ENCODE measurements at regions not wholly inside any gene's neighbourhood (a gene's known extent, or its start where the extent isn't known, plus 50 kb on each side); places are given as distances from the start of the nearest gene placed in this dataset.
A peak's percentile ranks its signal among the peaks of the same experiment; 100 is the strongest.

- TF ChIP-seq ZFX (CRISPR knock-in tag; IDR thresholded peaks at IDR 0.05; ENCODE audit: low read depth) (peak; percentile 28; the same call in 1 of the 2 replicates), ZNF761 (CRISPR knock-in tag; conservative IDR thresholded peaks at IDR 0.05) (no peak), CENPT (CRISPR knock-in tag; IDR thresholded peaks at IDR 0.05; ENCODE audit: low read depth) (no peak), ZNF160 (CRISPR knock-in tag; IDR thresholded peaks at IDR 0.05) (no peak), SIN3A (IDR thresholded peaks at IDR 0.05; ENCODE audit: borderline replicate concordance, low read depth, low read length) (no peak), HNF4G (IDR thresholded peaks at IDR 0.05; ENCODE audit: borderline replicate concordance, low read depth, low read length) (peak; percentile 68; the same call in 1 of the 2 replicates), HNF4G (CRISPR knock-in tag; IDR thresholded peaks at IDR 0.05; ENCODE audit: borderline replicate concordance, low read depth) (peak; percentile 78; the same call in 1 of the 2 replicates), ZNF326 (CRISPR knock-in tag; IDR thresholded peaks at IDR 0.05; ENCODE audit: borderline replicate concordance) (no peak), BRCA1 (CRISPR knock-in tag; IDR thresholded peaks at IDR 0.05) (no peak), ZNF564 (CRISPR knock-in tag; IDR thresholded peaks at IDR 0.05) (no peak), ZNF362 (CRISPR knock-in tag; IDR thresholded peaks at IDR 0.05; ENCODE audit: borderline replicate concordance) (no peak), ZBTB25 (CRISPR knock-in tag; IDR thresholded peaks at IDR 0.05) (0 out of 2 replicates have a peak, but pooled peaks have one; percentile 19), EHMT2 (IDR thresholded peaks at IDR 0.05; ENCODE audit: borderline replicate concordance, low read depth, low read length) (peak; percentile 49; the same call in 1 of the 2 replicates), ZBTB21 (CRISPR knock-in tag; IDR thresholded peaks at IDR 0.05) (peak; percentile 95), PPARG (CRISPR knock-in tag; conservative IDR thresholded peaks at IDR 0.05) (peak; percentile 37; the same call in 1 of the 2 replicates), MYNN (CRISPR knock-in tag; IDR thresholded peaks at IDR 0.05; ENCODE audit: low read depth) (no peak), KAT7 (CRISPR knock-in tag; IDR thresholded peaks at IDR 0.05; ENCODE audit: borderline replicate concordance) (no peak), ZNF776 (CRISPR knock-in tag; IDR thresholded peaks at IDR 0.05) (no peak), ZFP36L2 (CRISPR knock-in tag; IDR thresholded peaks at IDR 0.05) (no peak), FOXP1 (IDR thresholded peaks at IDR 0.05) (no peak), FOXP1 (CRISPR knock-in tag; IDR thresholded peaks at IDR 0.05) (peak; percentile 50; the same call in 1 of the 2 replicates), SIX1 (CRISPR knock-in tag; IDR thresholded peaks at IDR 0.05; ENCODE audit: borderline replicate concordance) (no peak)
- TF ChIP-seq, protein P1, sequence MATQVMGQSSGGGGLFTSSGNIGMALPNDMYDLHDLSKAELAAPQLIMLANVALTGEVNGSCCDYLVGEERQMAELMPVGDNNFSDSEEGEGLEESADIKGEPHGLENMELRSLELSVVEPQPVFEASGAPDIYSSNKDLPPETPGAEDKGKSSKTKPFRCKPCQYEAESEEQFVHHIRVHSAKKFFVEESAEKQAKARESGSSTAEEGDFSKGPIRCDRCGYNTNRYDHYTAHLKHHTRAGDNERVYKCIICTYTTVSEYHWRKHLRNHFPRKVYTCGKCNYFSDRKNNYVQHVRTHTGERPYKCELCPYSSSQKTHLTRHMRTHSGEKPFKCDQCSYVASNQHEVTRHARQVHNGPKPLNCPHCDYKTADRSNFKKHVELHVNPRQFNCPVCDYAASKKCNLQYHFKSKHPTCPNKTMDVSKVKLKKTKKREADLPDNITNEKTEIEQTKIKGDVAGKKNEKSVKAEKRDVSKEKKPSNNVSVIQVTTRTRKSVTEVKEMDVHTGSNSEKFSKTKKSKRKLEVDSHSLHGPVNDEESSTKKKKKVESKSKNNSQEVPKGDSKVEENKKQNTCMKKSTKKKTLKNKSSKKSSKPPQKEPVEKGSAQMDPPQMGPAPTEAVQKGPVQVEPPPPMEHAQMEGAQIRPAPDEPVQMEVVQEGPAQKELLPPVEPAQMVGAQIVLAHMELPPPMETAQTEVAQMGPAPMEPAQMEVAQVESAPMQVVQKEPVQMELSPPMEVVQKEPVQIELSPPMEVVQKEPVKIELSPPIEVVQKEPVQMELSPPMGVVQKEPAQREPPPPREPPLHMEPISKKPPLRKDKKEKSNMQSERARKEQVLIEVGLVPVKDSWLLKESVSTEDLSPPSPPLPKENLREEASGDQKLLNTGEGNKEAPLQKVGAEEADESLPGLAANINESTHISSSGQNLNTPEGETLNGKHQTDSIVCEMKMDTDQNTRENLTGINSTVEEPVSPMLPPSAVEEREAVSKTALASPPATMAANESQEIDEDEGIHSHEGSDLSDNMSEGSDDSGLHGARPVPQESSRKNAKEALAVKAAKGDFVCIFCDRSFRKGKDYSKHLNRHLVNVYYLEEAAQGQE (IDR thresholded peaks at IDR 0.05; ENCODE audit: borderline replicate concordance in 1 of 2, low read depth in 1 of 2, low read length in 2 of 2) = no peak
- TF ChIP-seq, protein P2, sequence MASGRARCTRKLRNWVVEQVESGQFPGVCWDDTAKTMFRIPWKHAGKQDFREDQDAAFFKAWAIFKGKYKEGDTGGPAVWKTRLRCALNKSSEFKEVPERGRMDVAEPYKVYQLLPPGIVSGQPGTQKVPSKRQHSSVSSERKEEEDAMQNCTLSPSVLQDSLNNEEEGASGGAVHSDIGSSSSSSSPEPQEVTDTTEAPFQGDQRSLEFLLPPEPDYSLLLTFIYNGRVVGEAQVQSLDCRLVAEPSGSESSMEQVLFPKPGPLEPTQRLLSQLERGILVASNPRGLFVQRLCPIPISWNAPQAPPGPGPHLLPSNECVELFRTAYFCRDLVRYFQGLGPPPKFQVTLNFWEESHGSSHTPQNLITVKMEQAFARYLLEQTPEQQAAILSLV (CRISPR knock-in tag; IDR thresholded peaks at IDR 0.05; ENCODE audit: borderline replicate concordance) = no peak
These were observed 59.2 kb upstream of the TARBP1 start (continued) for GRCh38 chr1:234538062-234538731.

Measured in HepG2 (cell line).